Effector memory CD8-positive, alpha-beta T cell (primary cell): ENCODE measurements at regions not wholly inside any gene's neighbourhood (a gene's known extent, or its start where the extent isn't known, plus 50 kb on each side); places are given as distances from the start of the nearest gene placed in this dataset.

Source experiments
- ATAC-seq: fragments of 150-1000 bp; cut with Tn5 transposase; replicated peaks from 2 replicates; pipeline ENCODE4 v1.10.0; 2021; ENCODE audit warnings: mild to moderate bottlenecking, moderate library complexity
- DNase-seq, 3 experiments: peaks; one replicate each; pipeline ENCODE4 v3.0.0; 2021
- H3K27ac Mint-ChIP-seq, 2 donors: one replicate each; pipeline ENCODE4 v1.8.0; 2022; ENCODE audit warnings: mild to moderate bottlenecking in 2 of 2, mixed read lengths in 2 of 2, moderate library complexity in 2 of 2
- H3K27me3 Mint-ChIP-seq, 2 donors: one replicate each; pipeline ENCODE4 v1.8.0; 2022; ENCODE audit warnings: mixed read lengths in 2 of 2
- H3K36me3 Mint-ChIP-seq: one replicate; pipeline ENCODE4 v1.8.0; 2022; ENCODE audit warnings: mild to moderate bottlenecking, moderate library complexity, mixed read lengths; ENCODE audit not compliant: insufficient read depth
- H3K4me1 Mint-ChIP-seq, 2 donors: one replicate each; pipeline ENCODE4 v1.8.0; 2022; ENCODE audit warnings: low read depth in 2 of 2, mixed read lengths in 2 of 2
- H3K4me3 Mint-ChIP-seq, 2 donors: one replicate each; pipeline ENCODE4 v1.8.0; 2022; ENCODE audit warnings: mild to moderate bottlenecking in 2 of 2, mixed read lengths in 2 of 2, moderate library complexity in 2 of 2
- H3K9me3 Mint-ChIP-seq, 2 donors: one replicate each; pipeline ENCODE4 v1.8.0; 2022; ENCODE audit warnings: mixed read lengths in 2 of 2

GRCh38 chr3:11089931-11090330 lies 64.4 kb upstream of the HRH1 start:
- Mint-ChIP-seq H3K9me3 (no peaks in the 10 kb centered on the region), H3K27me3 (peaks cover 0 to 29% of the 10 kb centered on the region in 2 donors), H3K4me1 (no peaks in the 10 kb centered on the region), H3K27ac (no peak overlapping the region), H3K4me3 (no peak overlapping the region), H3K36me3 (no peaks in the 10 kb centered on the region)
- ATAC-seq, result no peak
- no peak for DNase-seq

- H3K4me3 Mint-ChIP-seq, result no peak overlapping the region
- H3K36me3 Mint-ChIP-seq, result no peaks in the 10 kb centered on the region
- no peak overlapping the region for H3K27ac Mint-ChIP-seq
- H3K27me3 Mint-ChIP-seq, result peaks cover 0 to 23% of the 10 kb centered on the region in 2 donors
- ATAC-seq, result no peak
- no peaks in the 10 kb centered on the region for H3K4me1 Mint-ChIP-seq
- no peak for DNase-seq
- no peaks in the 10 kb centered on the region for H3K9me3 Mint-ChIP-seq
Measured at GRCh38 chr3:11090551-11090950, 63.7 kb upstream of the HRH1 start.

GRCh38 chr3:11091088-11091590 lies 63.2 kb upstream of the HRH1 start:
- H3K4me1 Mint-ChIP-seq, result no peaks in the 10 kb centered on the region
- no peak overlapping the region for H3K27ac Mint-ChIP-seq
- no peak overlapping the region for H3K4me3 Mint-ChIP-seq
- ATAC-seq (no peak), DNase-seq (no peak)
- no peaks in the 10 kb centered on the region for H3K36me3 Mint-ChIP-seq
- H3K27me3 Mint-ChIP-seq, result peaks cover 0 to 17% of the 10 kb centered on the region in 2 donors
- H3K9me3 Mint-ChIP-seq, result no peaks in the 10 kb centered on the region

- ATAC-seq (no peak), DNase-seq (no peak)
- Mint-ChIP-seq H3K36me3 (no peaks in the 10 kb centered on the region), H3K4me3 (no peak overlapping the region), H3K4me1 (peaks cover 4 to 6% of the 10 kb centered on the region in 2 donors), H3K27ac (no peak overlapping the region), H3K27me3 (peaks cover 4 to 11% of the 10 kb centered on the region in 2 donors), H3K9me3 (no peaks in the 10 kb centered on the region)
Measured at GRCh38 chr3:11091791-11092190, 62.5 kb upstream of the HRH1 start.

- DNase-seq, result no peak
- Mint-ChIP-seq H3K9me3 (no peaks in the 10 kb centered on the region), H3K27ac (no peak overlapping the region), H3K4me1 (peaks cover 4 to 6% of the 10 kb centered on the region in 2 donors), H3K36me3 (no peaks in the 10 kb centered on the region), H3K4me3 (no peak overlapping the region), H3K27me3 (peaks cover 4 to 9% of the 10 kb centered on the region in 2 donors)
- no peak for ATAC-seq
Measured at GRCh38 chr3:11093823-11094340, 60.4 kb upstream of the HRH1 start.

GRCh38 chr3:11095932-11096265 lies 58.4 kb upstream of the HRH1 start:
- peaks cover 4 to 9% of the 10 kb centered on the region in 2 donors for H3K27me3 Mint-ChIP-seq
- no peak for DNase-seq
- H3K36me3 Mint-ChIP-seq, result no peaks in the 10 kb centered on the region
- H3K4me1 Mint-ChIP-seq, result peaks cover 4 to 6% of the 10 kb centered on the region in 2 donors
- H3K27ac Mint-ChIP-seq, result no peak overlapping the region
- H3K4me3 Mint-ChIP-seq, result no peak overlapping the region
- no peaks in the 10 kb centered on the region for H3K9me3 Mint-ChIP-seq
- ATAC-seq, result no peak

- no peak for DNase-seq
- Mint-ChIP-seq H3K9me3 (no peaks in the 10 kb centered on the region), H3K27me3 (peaks cover 4 to 9% of the 10 kb centered on the region in 2 donors), H3K36me3 (no peaks in the 10 kb centered on the region), H3K27ac (no peak overlapping the region), H3K4me3 (peak overlapping the region; percentile 10 to 27), H3K4me1 (peaks cover 4 to 6% of the 10 kb centered on the region in 2 donors)
- peak; percentile 53 for ATAC-seq
Measured at GRCh38 chr3:11096266-11097139, 57.8 kb upstream of the HRH1 start.

- ATAC-seq (no peak), DNase-seq (no peak)
- Mint-ChIP-seq H3K4me3 (no peak overlapping the region), H3K4me1 (peaks cover 4 to 6% of the 10 kb centered on the region in 2 donors), H3K27me3 (peaks cover 3 to 4% of the 10 kb centered on the region in 2 donors), H3K27ac (no peak overlapping the region), H3K9me3 (peaks cover 3 to 4% of the 10 kb centered on the region in 2 donors), H3K36me3 (no peaks in the 10 kb centered on the region)
Measured at GRCh38 chr3:11099306-11099705, 55.0 kb upstream of the HRH1 start.
